ENCODE measurements at regions not wholly inside any gene's neighbourhood (a gene's known extent, or its start where the extent isn't known, plus 50 kb on each side); places are given as distances from the start of the nearest gene placed in this dataset.
A peak's percentile ranks its signal among the peaks of the same experiment; 100 is the strongest.
"Not testable (repeated sequence)": the region's sequence is repeated elsewhere in the genome, so short reads cannot be mapped to it uniquely, and the experiment has no call there.

- H3K27ac Mint-ChIP-seq: no peak overlapping the region
- no peaks in the 10 kb centered on the region for H3K36me3 Mint-ChIP-seq (ENCODE audit: low read depth)
- peaks cover 4% of the 10 kb centered on the region for H3K9me3 Mint-ChIP-seq (ENCODE audit: low read depth)
- DNase-seq: no peak
- CTCF ChIA-PET: interaction anchor here (1.3 kb wide), 2 partner anchors 11 to 38 kb away, joined by 3 to 4 read pairs; no protein-coding TSS in a partner anchor
- no peak for ATAC-seq
- no peak overlapping the region for H3K4me3 Mint-ChIP-seq
- POLR2A ChIA-PET: no interaction called here
- intact Hi-C loops (cut with DNase I, micrococcal nuclease): no loop called here
- H3K4me1 Mint-ChIP-seq: peaks cover 9% of the 10 kb centered on the region
- peaks cover 29% of the 10 kb centered on the region for H3K27me3 Mint-ChIP-seq
These were observed 65.6 kb upstream of the IFNGR1 start for GRCh38 chr6:137284811-137285110.

DNA sequence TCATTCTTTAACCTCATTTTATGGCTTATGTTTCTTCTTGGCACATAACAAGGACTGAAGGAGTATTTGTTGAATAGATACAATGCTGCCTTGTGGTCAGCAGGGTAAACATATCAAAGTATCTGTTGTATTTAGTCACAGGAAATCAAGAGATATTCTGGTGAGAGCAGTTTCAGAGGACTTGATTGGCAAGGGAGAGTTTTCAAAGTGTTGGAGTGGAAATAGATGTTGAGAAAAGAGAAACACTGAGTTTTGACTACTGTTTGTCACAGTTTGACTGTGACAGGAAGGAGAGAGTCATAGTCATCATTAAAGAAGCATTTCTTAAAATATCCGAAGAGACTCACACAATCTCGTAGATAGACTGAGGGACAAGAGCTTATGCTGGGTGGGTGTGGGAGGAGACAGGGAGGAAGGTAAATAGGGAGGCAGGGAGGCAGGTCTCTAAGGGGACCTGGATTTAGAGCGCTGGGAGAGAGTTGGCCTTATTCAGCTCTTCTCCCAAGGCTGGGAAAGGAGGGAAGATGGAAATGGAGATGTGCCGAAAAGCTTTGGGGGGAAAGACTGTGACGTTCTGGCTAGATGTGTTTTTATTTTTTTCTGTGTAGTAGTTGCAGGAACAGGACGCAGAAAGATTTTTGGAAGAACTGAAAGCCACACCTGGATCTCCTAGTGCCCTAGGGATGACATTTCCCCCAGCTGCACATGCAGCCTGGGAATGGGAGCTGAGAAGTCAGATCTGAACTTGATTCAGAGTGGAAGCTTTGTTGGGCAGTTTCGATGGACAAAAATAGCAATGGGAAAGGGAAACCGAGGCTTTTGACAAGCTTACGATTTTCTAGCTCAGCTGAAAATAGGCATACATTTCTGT is 65.0 kb upstream of the IFNGR1 start:
- ChIA-PET POLR2A (no interaction called here), CTCF (interaction anchor here (1.3 kb wide), 2 partner anchors 12 to 37 kb away, joined by 3 to 4 read pairs; no protein-coding TSS in a partner anchor)
- DNase-seq: no peak
- H3K4me3 Mint-ChIP-seq: no peak overlapping the region
- intact Hi-C loops (cut with DNase I, micrococcal nuclease): no loop called here
- H3K36me3 Mint-ChIP-seq (ENCODE audit: low read depth): no peaks in the 10 kb centered on the region
- H3K9me3 Mint-ChIP-seq (ENCODE audit: low read depth): peaks cover 4% of the 10 kb centered on the region
- H3K27ac Mint-ChIP-seq: no peak overlapping the region
- H3K4me1 Mint-ChIP-seq: peaks cover 9% of the 10 kb centered on the region
- ATAC-seq: peak; percentile 76
- peaks cover 28% of the 10 kb centered on the region for H3K27me3 Mint-ChIP-seq

DNA sequence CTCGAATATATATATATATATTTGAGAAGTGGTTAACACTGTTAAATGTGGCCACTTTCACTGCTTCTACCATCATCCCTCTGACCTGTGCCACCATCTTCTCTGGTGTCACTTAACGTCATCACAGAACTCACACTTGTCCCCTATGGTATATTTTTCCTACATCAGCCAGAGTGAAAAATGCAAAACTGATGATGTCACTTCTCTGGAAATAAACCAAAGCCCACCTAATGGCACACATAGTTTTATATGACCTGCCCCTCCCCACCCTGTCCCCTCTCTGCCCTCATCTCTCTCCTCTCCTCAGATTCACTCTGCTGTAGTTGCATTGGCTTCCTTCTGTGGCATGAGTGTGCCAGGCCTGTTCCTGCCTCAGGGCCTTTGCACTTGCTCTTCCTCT is 63.9 kb upstream of the IFNGR1 start:
- H3K27me3 Mint-ChIP-seq: peaks cover 26% of the 10 kb centered on the region
- CTCF ChIA-PET: no interaction called here

DNA sequence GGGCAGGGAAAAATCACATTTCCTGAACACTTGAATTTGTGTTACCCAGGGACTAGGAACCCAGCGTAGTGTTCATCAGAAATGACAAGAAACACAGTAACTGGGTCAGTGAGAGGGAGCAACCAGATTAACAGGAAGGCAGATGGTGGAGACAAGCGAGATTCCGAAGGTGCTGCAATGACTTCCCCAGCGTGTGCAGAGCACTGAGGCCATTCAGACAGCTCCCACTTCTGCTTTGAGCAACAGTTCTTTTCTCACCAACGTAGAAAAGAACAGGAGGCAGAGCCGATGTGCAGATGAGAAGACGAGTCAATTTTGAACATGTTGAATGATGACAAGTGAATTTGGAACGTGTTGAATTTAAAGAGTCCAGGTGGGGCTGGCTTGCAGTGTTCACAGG is 63.1 kb upstream of the IFNGR1 start:
- DNase-seq: no peak
- Mint-ChIP-seq H3K36me3 (ENCODE audit: low read depth) (no peaks in the 10 kb centered on the region), H3K4me3 (no peak overlapping the region), H3K27ac (no peak overlapping the region), H3K27me3 (peaks cover 24% of the 10 kb centered on the region), H3K4me1 (peaks cover 9% of the 10 kb centered on the region), H3K9me3 (ENCODE audit: low read depth) (no peaks in the 10 kb centered on the region)
- ChIA-PET POLR2A (no interaction called here), CTCF (no interaction called here)
- intact Hi-C loops (cut with DNase I, micrococcal nuclease): no loop called here
- ATAC-seq: no peak

More for the DNA sequence above, 63.9 kb upstream of the IFNGR1 start:
- intact Hi-C loops (cut with DNase I, micrococcal nuclease): no loop called here
- DNase-seq (no peak), ATAC-seq (no peak)
- Mint-ChIP-seq H3K4me1 (peaks cover 9% of the 10 kb centered on the region), H3K27ac (no peak overlapping the region), H3K4me3 (no peak overlapping the region), H3K36me3 (ENCODE audit: low read depth) (no peaks in the 10 kb centered on the region), H3K9me3 (ENCODE audit: low read depth) (peaks cover 4% of the 10 kb centered on the region)
- POLR2A ChIA-PET: no interaction called here

DNA sequence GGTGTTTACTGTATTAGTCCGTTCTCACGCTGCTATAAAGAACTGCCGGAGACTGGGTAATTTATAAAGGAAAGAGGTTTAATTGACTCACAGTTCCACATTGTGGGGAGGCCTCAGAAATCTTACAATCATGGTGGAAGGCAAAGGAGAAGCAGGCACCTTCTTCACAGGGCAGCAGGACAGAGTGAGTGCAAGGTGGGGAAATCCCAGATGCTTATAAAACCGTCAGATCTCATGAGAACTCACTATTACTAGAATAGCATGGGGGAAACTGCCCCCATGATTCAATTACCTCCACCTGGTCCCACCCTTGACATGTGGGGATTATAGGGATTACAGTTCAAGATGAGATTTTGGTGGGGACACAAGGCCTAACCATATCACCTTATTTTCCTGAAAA is 60.1 kb upstream of the IFNGR1 start:
- H3K9me3 Mint-ChIP-seq (ENCODE audit: low read depth); H3K4me3 Mint-ChIP-seq; POLR2A ChIA-PET; H3K4me1 Mint-ChIP-seq; DNase-seq; H3K27ac Mint-ChIP-seq; intact Hi-C loops (cut with DNase I, micrococcal nuclease); H3K36me3 Mint-ChIP-seq (ENCODE audit: low read depth); ATAC-seq: not testable (repeated sequence)
- peaks cover 19% of the 10 kb centered on the region for H3K27me3 Mint-ChIP-seq
- CTCF ChIA-PET: interaction anchor here (2.8 kb wide), 1 partner anchor 8 kb away, joined by 9 read pairs; no protein-coding TSS in a partner anchor

- ATAC-seq: no peak
- POLR2A ChIA-PET: no interaction called here
- intact Hi-C loops (cut with DNase I, micrococcal nuclease): no loop called here
- CTCF ChIA-PET: interaction anchor here (0.7 kb wide), 2 partner anchors 10 to 137 kb away, joined by 3 read pairs; no protein-coding TSS in a partner anchor
- Mint-ChIP-seq H3K9me3 (ENCODE audit: low read depth) (no peaks in the 10 kb centered on the region), H3K36me3 (ENCODE audit: low read depth) (no peaks in the 10 kb centered on the region), H3K4me1 (peaks cover 4% of the 10 kb centered on the region), H3K27ac (no peak overlapping the region), H3K4me3 (no peak overlapping the region), H3K27me3 (peaks cover 14% of the 10 kb centered on the region)
- DNase-seq: no peak
These were observed 58.9 kb upstream of the IFNGR1 start for GRCh38 chr6:137277971-137278637.

- ATAC-seq: no peak
- H3K9me3 Mint-ChIP-seq (ENCODE audit: low read depth): no peaks in the 10 kb centered on the region
- peaks cover 3% of the 10 kb centered on the region for H3K4me1 Mint-ChIP-seq
- CTCF ChIA-PET: interaction anchor here (1.0 to 2.5 kb wide), 5 partner anchors 13 to 184 kb away, joined by 3 to 18 read pairs (median 4); no protein-coding TSS in a partner anchor
- no peak for DNase-seq
- H3K36me3 Mint-ChIP-seq (ENCODE audit: low read depth): no peaks in the 10 kb centered on the region
- peaks cover 6% of the 10 kb centered on the region for H3K27me3 Mint-ChIP-seq
- no peak overlapping the region for H3K4me3 Mint-ChIP-seq
- intact Hi-C loops (cut with DNase I, micrococcal nuclease): loop anchor here (5.0 kb wide), 1 partner anchor 180 kb away; no protein-coding TSS in a partner anchor
- no peak overlapping the region for H3K27ac Mint-ChIP-seq
- POLR2A ChIA-PET: no interaction called here
These were observed 53.2 kb upstream of the IFNGR1 start for GRCh38 chr6:137272403-137272802.

DNA sequence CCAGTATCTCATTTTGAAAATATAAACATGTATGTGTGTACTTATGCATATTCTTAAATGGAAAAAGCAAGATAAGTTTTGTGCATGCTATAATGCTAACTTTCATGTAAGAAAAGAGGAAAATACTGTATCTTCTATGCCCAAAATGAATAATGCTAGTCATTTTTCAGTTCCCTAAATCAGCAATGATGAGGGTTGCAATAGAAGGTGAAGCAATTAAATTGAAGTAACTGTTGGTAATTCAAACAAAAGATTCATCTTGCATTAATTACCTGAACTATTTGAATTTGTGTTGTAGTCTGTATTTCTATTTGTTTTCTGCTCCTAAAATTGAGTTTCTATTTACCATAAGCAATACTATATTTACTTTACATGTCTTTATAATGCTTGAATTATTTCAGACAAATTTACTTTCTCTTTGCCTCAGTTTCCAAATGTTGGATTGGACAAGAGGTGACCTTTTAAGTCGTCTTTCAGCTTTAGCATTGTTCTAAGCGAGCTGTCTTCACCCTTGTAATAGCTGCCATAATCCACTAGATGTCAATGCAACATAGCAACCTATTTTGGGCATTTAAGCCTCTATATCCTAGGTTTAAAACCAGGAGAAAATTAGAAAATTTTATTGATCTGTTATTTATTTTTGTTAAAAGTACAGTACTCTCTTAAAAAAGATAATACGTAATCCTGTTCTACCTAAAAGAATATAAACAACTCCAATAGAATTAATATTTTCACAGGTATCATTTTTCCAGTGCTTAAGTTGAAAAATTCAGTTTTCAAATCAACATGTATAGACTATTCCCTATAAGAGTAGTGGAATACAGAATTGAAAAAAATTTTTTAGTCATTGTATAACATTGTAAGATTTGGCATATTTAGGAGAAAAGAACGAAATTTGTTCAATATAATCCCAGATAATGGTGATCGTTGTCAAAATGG is 52.3 kb upstream of the IFNGR1 start:
- H3K27ac Mint-ChIP-seq: no peak overlapping the region
- intact Hi-C loops (cut with DNase I, micrococcal nuclease): loop anchor here (1.0 to 5.0 kb wide), 5 partner anchors 43 to 370 kb away; no protein-coding TSS in a partner anchor
- no peaks in the 10 kb centered on the region for H3K36me3 Mint-ChIP-seq (ENCODE audit: low read depth)
- DNase-seq: no peak
- H3K4me1 Mint-ChIP-seq: peaks cover 3% of the 10 kb centered on the region
- ChIA-PET CTCF (interaction anchor here (0.6 to 3.0 kb wide), 18 partner anchors 9 to 359 kb away, joined by 3 to 18 read pairs (median 4); no protein-coding TSS in a partner anchor), POLR2A (no interaction called here)
- peaks cover 8% of the 10 kb centered on the region for H3K27me3 Mint-ChIP-seq
- H3K9me3 Mint-ChIP-seq (ENCODE audit: low read depth): no peaks in the 10 kb centered on the region
- H3K4me3 Mint-ChIP-seq: no peak overlapping the region
- ATAC-seq: peak; percentile 51

DNA sequence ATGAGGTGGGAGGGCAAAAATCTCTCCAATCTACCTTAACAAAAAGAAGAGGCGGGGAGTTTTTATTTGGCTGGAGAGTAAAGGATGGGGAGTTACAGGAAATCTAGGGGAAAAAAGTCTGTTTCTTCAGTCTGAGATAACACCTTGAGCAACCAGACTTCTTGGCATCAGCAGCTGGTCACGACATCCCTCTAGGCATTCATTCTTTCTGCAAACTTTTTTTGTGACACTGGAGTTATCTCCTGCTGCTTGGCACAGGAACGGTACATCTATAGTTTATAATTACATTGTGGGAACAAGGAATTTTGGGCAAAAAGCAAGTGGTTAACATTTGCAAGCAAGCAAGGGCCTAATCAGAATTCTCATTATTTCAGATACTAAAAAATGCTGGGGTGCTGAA is 50.6 kb upstream of the IFNGR1 start:
- no peak for ATAC-seq
- intact Hi-C loops (cut with DNase I, micrococcal nuclease): loop anchor here (2.0 to 5.0 kb wide), 2 partner anchors 145 to 178 kb away; no protein-coding TSS in a partner anchor

GRCh38 chr6:137269347-137269746 is 50.2 kb upstream of the IFNGR1 start:
- Mint-ChIP-seq H3K4me1 (peaks cover 3% of the 10 kb centered on the region), H3K27ac (no peak overlapping the region), H3K4me3 (no peak overlapping the region), H3K27me3 (peaks cover 13% of the 10 kb centered on the region), H3K9me3 (ENCODE audit: low read depth) (no peaks in the 10 kb centered on the region), H3K36me3 (ENCODE audit: low read depth) (no peaks in the 10 kb centered on the region)
- ChIA-PET CTCF (interaction anchor here (1.0 to 3.0 kb wide), 5 partner anchors 23 to 175 kb away, joined by 3 to 10 read pairs (median 5); no protein-coding TSS in a partner anchor), POLR2A (no interaction called here)
- intact Hi-C loops (cut with DNase I, micrococcal nuclease): no loop called here
- no peak for DNase-seq
- no peak for ATAC-seq

More for the DNA sequence above, 50.6 kb upstream of the IFNGR1 start:
- no peak overlapping the region for H3K4me3 Mint-ChIP-seq
- H3K27ac Mint-ChIP-seq: no peak overlapping the region
- H3K27me3 Mint-ChIP-seq: peaks cover 13% of the 10 kb centered on the region
- CTCF ChIA-PET: interaction anchor here (0.6 to 3.0 kb wide), 7 partner anchors 18 to 319 kb away, joined by 3 to 10 read pairs (median 4); no protein-coding TSS in a partner anchor
- H3K9me3 Mint-ChIP-seq (ENCODE audit: low read depth): no peaks in the 10 kb centered on the region
- no peak for DNase-seq
- POLR2A ChIA-PET: no interaction called here
- peaks cover 3% of the 10 kb centered on the region for H3K4me1 Mint-ChIP-seq
- no peaks in the 10 kb centered on the region for H3K36me3 Mint-ChIP-seq (ENCODE audit: low read depth)

All from activated CD4-positive, alpha-beta T cell treated with anti-CD3 and anti-CD28 coated beads for 36 hours (primary cell).